ENCODE measurements at regions not wholly inside any gene's neighbourhood (a gene's known extent, or its start where the extent isn't known, plus 50 kb on each side); places are given as distances from the start of the nearest gene placed in this dataset.
"Not testable (repeated sequence)": the region's sequence is repeated elsewhere in the genome, so short reads cannot be mapped to it uniquely, and the experiment has no call there.

GRCh38 chr9:36486933-36487481 lies 85.7 kb upstream of the MELK start:
- Mint-ChIP-seq H3K27ac (peak overlapping the region; percentile 84), H3K4me3 (peak overlapping the region; percentile 84), H3K36me3 (ENCODE audit: low read depth) (peaks cover 3% of the 10 kb centered on the region), H3K9me3 (no peaks in the 10 kb centered on the region), H3K27me3 (no peaks in the 10 kb centered on the region), H3K4me1 (peaks cover 51% of the 10 kb centered on the region)
- POLR2A ChIA-PET: no interaction called here
- CTCF ChIA-PET: interaction anchor here (0.9 to 2.0 kb wide), 4 partner anchors 9 to 29 kb away, joined by 3 to 9 read pairs (median 6); no protein-coding TSS in a partner anchor
- DNase-seq: peak; percentile 61

- Mint-ChIP-seq H3K27ac (peak overlapping the region; percentile 84), H3K36me3 (ENCODE audit: low read depth) (peaks cover 3% of the 10 kb centered on the region), H3K4me1 (peaks cover 51% of the 10 kb centered on the region), H3K27me3 (no peaks in the 10 kb centered on the region), H3K9me3 (no peaks in the 10 kb centered on the region), H3K4me3 (peak overlapping the region; percentile 84)
- no peak for DNase-seq
- ChIA-PET CTCF (interaction anchor here (0.9 to 2.0 kb wide), 5 partner anchors 9 to 28 kb away, joined by 3 to 9 read pairs (median 5); no protein-coding TSS in a partner anchor), POLR2A (no interaction called here)
Measured at GRCh38 chr9:36486329-36486932, 86.3 kb upstream of the MELK start.

- H3K4me1 Mint-ChIP-seq: peaks cover 52% of the 10 kb centered on the region
- H3K9me3 Mint-ChIP-seq: no peaks in the 10 kb centered on the region
- H3K27ac Mint-ChIP-seq: peak overlapping the region; percentile 84
- peaks cover 3% of the 10 kb centered on the region for H3K36me3 Mint-ChIP-seq (ENCODE audit: low read depth)
- CTCF ChIA-PET: interaction anchor here (0.8 to 2.0 kb wide), 5 partner anchors 9 to 27 kb away, joined by 3 to 9 read pairs (median 5); no protein-coding TSS in a partner anchor
- peak overlapping the region; percentile 84 for H3K4me3 Mint-ChIP-seq
- no peak for DNase-seq
- POLR2A ChIA-PET: interaction anchor here (0.6 kb wide), 1 partner anchor 1265 kb away, joined by 3 read pairs; no protein-coding TSS in a partner anchor
- no peaks in the 10 kb centered on the region for H3K27me3 Mint-ChIP-seq
Measured at GRCh38 chr9:36485647-36486328, 85.7 kb upstream of the RNF38 start.

- H3K9me3 Mint-ChIP-seq: no peaks in the 10 kb centered on the region
- H3K27me3 Mint-ChIP-seq: no peaks in the 10 kb centered on the region
- DNase-seq: no peak
- CTCF ChIA-PET: no interaction called here
- no peak overlapping the region for H3K4me3 Mint-ChIP-seq
- POLR2A ChIA-PET: no interaction called here
- H3K27ac Mint-ChIP-seq: no peak overlapping the region
- H3K4me1 Mint-ChIP-seq: peaks cover 48% of the 10 kb centered on the region
- peaks cover 7% of the 10 kb centered on the region for H3K36me3 Mint-ChIP-seq (ENCODE audit: low read depth)
Measured at GRCh38 chr9:36484124-36484523, 84.1 kb upstream of the RNF38 start.

GRCh38 chr9:36479101-36479500 lies 79.0 kb upstream of the RNF38 start:
- POLR2A ChIA-PET: no interaction called here
- Mint-ChIP-seq H3K9me3 (no peaks in the 10 kb centered on the region), H3K36me3 (ENCODE audit: low read depth) (peaks cover 9% of the 10 kb centered on the region), H3K4me1 (peaks cover 23% of the 10 kb centered on the region), H3K27me3 (no peaks in the 10 kb centered on the region), H3K27ac (no peak overlapping the region), H3K4me3 (no peak overlapping the region)
- no peak for DNase-seq
- CTCF ChIA-PET: interaction anchor here (0.6 to 1.8 kb wide), 4 partner anchors 8 to 72 kb away, joined by 3 to 5 read pairs (median 4); no protein-coding TSS in a partner anchor

GRCh38 chr9:36471359-36471758 lies 71.3 kb upstream of the RNF38 start:
- H3K27ac Mint-ChIP-seq: peak overlapping the region; percentile 91
- H3K4me3 Mint-ChIP-seq: peak overlapping the region; percentile 76
- DNase-seq: no peak
- CTCF ChIA-PET: interaction anchor here (0.6 to 3.1 kb wide), 7 partner anchors 8 to 147 kb away, joined by 3 to 9 read pairs (median 5); no protein-coding TSS in a partner anchor
- no peaks in the 10 kb centered on the region for H3K9me3 Mint-ChIP-seq
- H3K4me1 Mint-ChIP-seq: peaks cover 38% of the 10 kb centered on the region
- H3K27me3 Mint-ChIP-seq: no peaks in the 10 kb centered on the region
- POLR2A ChIA-PET: interaction anchor here (1.0 kb wide), 1 partner anchor 10 kb away, joined by 4 read pairs; no protein-coding TSS in a partner anchor
- peaks cover 17% of the 10 kb centered on the region for H3K36me3 Mint-ChIP-seq (ENCODE audit: low read depth)

- H3K27me3 Mint-ChIP-seq: no peaks in the 10 kb centered on the region
- CTCF ChIA-PET: interaction anchor here (0.5 to 3.1 kb wide), 9 partner anchors 9 to 235 kb away, joined by 3 to 9 read pairs (median 3); no protein-coding TSS in a partner anchor
- no peaks in the 10 kb centered on the region for H3K9me3 Mint-ChIP-seq
- H3K27ac Mint-ChIP-seq: peak overlapping the region; percentile 91
- POLR2A ChIA-PET: interaction anchor here (1.0 kb wide), 1 partner anchor 10 kb away, joined by 4 read pairs; no protein-coding TSS in a partner anchor
- peak; percentile 73 for DNase-seq
- peaks cover 38% of the 10 kb centered on the region for H3K4me1 Mint-ChIP-seq
- H3K4me3 Mint-ChIP-seq: peak overlapping the region; percentile 76
- H3K36me3 Mint-ChIP-seq (ENCODE audit: low read depth): peaks cover 15% of the 10 kb centered on the region
Measured at GRCh38 chr9:36470643-36471290, 70.7 kb upstream of the RNF38 start.

- no peak for DNase-seq
- Mint-ChIP-seq H3K36me3 (ENCODE audit: low read depth) (peaks cover 24% of the 10 kb centered on the region), H3K27me3 (no peaks in the 10 kb centered on the region), H3K4me3 (no peak overlapping the region), H3K9me3 (no peaks in the 10 kb centered on the region), H3K4me1 (peaks cover 53% of the 10 kb centered on the region), H3K27ac (no peak overlapping the region)
- ChIA-PET CTCF (interaction anchor here (0.6 to 1.4 kb wide), 3 partner anchors 22 to 162 kb away, joined by 3 to 5 read pairs (median 4); no protein-coding TSS in a partner anchor), POLR2A (no interaction called here)
Measured at GRCh38 chr9:36463467-36463866, 63.4 kb upstream of the RNF38 start.

- no peak overlapping the region for H3K27ac Mint-ChIP-seq
- H3K9me3 Mint-ChIP-seq: no peaks in the 10 kb centered on the region
- no peak overlapping the region for H3K4me3 Mint-ChIP-seq
- ChIA-PET CTCF (interaction anchor here (1.0 kb wide), 1 partner anchor 19 kb away, joined by 3 read pairs; no protein-coding TSS in a partner anchor), POLR2A (no interaction called here)
- no peaks in the 10 kb centered on the region for H3K27me3 Mint-ChIP-seq
- no peak for DNase-seq
- peaks cover 56% of the 10 kb centered on the region for H3K4me1 Mint-ChIP-seq
- H3K36me3 Mint-ChIP-seq (ENCODE audit: low read depth): peaks cover 22% of the 10 kb centered on the region
Measured at GRCh38 chr9:36462245-36462644, 62.2 kb upstream of the RNF38 start.

- no peaks in the 10 kb centered on the region for H3K27me3 Mint-ChIP-seq
- H3K4me1 Mint-ChIP-seq: peaks cover 66% of the 10 kb centered on the region
- ChIA-PET CTCF (no interaction called here), POLR2A (interaction anchor here (1.1 kb wide), 1 partner anchor 10 kb away, joined by 4 read pairs; no protein-coding TSS in a partner anchor)
- no peak overlapping the region for H3K4me3 Mint-ChIP-seq
- H3K36me3 Mint-ChIP-seq (ENCODE audit: low read depth): peaks cover 27% of the 10 kb centered on the region
- no peaks in the 10 kb centered on the region for H3K9me3 Mint-ChIP-seq
- no peak overlapping the region for H3K27ac Mint-ChIP-seq
- no peak for DNase-seq
Measured at GRCh38 chr9:36461323-36461722, 61.3 kb upstream of the RNF38 start.

GRCh38 chr9:36458430-36458915 lies 58.4 kb upstream of the RNF38 start:
- Mint-ChIP-seq H3K27ac (peak overlapping the region; percentile 87), H3K36me3 (ENCODE audit: low read depth) (peaks cover 27% of the 10 kb centered on the region), H3K4me3 (peak overlapping the region; percentile 61), H3K4me1 (peaks cover 59% of the 10 kb centered on the region)
- H3K9me3 Mint-ChIP-seq, H3K27me3 Mint-ChIP-seq: not testable (repeated sequence)
- ChIA-PET CTCF (interaction anchor here (0.6 to 1.9 kb wide), 7 partner anchors 11 to 56 kb away, joined by 3 to 10 read pairs (median 4); no protein-coding TSS in a partner anchor), POLR2A (interaction anchor here (0.6 kb wide), 2 partner anchors 12 to 44 kb away, joined by 4 to 5 read pairs; no protein-coding TSS in a partner anchor)
- peak; percentile 80 for DNase-seq

GRCh38 chr9:36457836-36458429 lies 57.9 kb upstream of the RNF38 start:
- CTCF ChIA-PET: interaction anchor here (0.6 to 1.9 kb wide), 6 partner anchors 10 to 55 kb away, joined by 3 to 10 read pairs (median 4); no protein-coding TSS in a partner anchor
- Mint-ChIP-seq H3K27ac (peak overlapping the region; percentile 87), H3K9me3 (no peaks in the 10 kb centered on the region), H3K4me1 (peaks cover 54% of the 10 kb centered on the region), H3K27me3 (no peaks in the 10 kb centered on the region), H3K36me3 (ENCODE audit: low read depth) (peaks cover 24% of the 10 kb centered on the region), H3K4me3 (peak overlapping the region; percentile 61)
- POLR2A ChIA-PET: interaction anchor here (0.6 kb wide), 3 partner anchors 11 to 1525 kb away, joined by 4 to 6 read pairs (median 5); no protein-coding TSS in a partner anchor
- DNase-seq: no peak
